OCI-LY1 (cell line): ENCODE measurements at regions not wholly inside any gene's neighbourhood (a gene's known extent, or its start where the extent isn't known, plus 50 kb on each side); places are given as distances from the start of the nearest gene placed in this dataset.

ENCODE experiments used
- EZH2 ChIP-seq: fragments of 200-600 bp; sonication (generic), shearing (Covaris generic); IDR thresholded peaks from 2 replicates; pipeline ENCODE4 v1.8.0; 2017; ENCODE audit warnings: borderline replicate concordance, mixed run types, mild to moderate bottlenecking, antibody characterized with exemption, low read length, moderate library complexity, mixed read lengths
- TF ChIP-seq, protein P1 (sequence below): fragments of 200-600 bp; sonication (generic), shearing (Covaris generic); IDR thresholded peaks from 2 replicates; pipeline ENCODE4 v1.5.1; 2017; ENCODE audit warnings: mild to moderate bottlenecking, antibody characterized with exemption, low read length, moderate library complexity, mixed read lengths

- TF ChIP-seq, protein P1, sequence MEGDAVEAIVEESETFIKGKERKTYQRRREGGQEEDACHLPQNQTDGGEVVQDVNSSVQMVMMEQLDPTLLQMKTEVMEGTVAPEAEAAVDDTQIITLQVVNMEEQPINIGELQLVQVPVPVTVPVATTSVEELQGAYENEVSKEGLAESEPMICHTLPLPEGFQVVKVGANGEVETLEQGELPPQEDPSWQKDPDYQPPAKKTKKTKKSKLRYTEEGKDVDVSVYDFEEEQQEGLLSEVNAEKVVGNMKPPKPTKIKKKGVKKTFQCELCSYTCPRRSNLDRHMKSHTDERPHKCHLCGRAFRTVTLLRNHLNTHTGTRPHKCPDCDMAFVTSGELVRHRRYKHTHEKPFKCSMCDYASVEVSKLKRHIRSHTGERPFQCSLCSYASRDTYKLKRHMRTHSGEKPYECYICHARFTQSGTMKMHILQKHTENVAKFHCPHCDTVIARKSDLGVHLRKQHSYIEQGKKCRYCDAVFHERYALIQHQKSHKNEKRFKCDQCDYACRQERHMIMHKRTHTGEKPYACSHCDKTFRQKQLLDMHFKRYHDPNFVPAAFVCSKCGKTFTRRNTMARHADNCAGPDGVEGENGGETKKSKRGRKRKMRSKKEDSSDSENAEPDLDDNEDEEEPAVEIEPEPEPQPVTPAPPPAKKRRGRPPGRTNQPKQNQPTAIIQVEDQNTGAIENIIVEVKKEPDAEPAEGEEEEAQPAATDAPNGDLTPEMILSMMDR = no peak
- TF ChIP-seq EZH2 = no peak
These were observed 69.9 kb upstream of the STK39 start for GRCh38 chr2:168317282-168317681.
